HepG2 (cell line): ENCODE measurements at regions not wholly inside any gene's neighbourhood (a gene's known extent, or its start where the extent isn't known, plus 50 kb on each side); places are given as distances from the start of the nearest gene placed in this dataset.
"Not testable (repeated sequence)": the region's sequence is repeated elsewhere in the genome, so short reads cannot be mapped to it uniquely, and the experiment has no call there.

ENCODE experiments used
- ATAC-seq: fragments of 200-7000 bp; cut with Tn5 transposase; 3 replicates; pipeline ENCODE4 v1.9.1; 2020; ENCODE audit warnings: mild to moderate bottlenecking, moderate library complexity
- BruUV-seq: library from RNA; stranded (reverse); fragments of 400-500 nt; replicated peaks from 2 replicates; lab custom pipeline; 2021; lab: Mats Ljungman, UMichigan
- CTCF ChIA-PET: fragments of 300-600 bp; formaldehyde crosslinking; extraction: SDS; loops from one replicate; lab custom pipeline; 2021; ENCODE audit warnings: low total read pairs, inconsistent platforms, low intra/inter-chr PET ratio; lab: Yijun Ruan, JAX
- POLR2A ChIA-PET: fragments of 350-600 bp; sonication (Branson Sonifier 250); formaldehyde crosslinking; loops from one replicate; lab custom pipeline; 2020; ENCODE audit warnings: antibody characterized with exemption, inconsistent platforms; lab: Yijun Ruan, JAX
- DNase-seq: peaks from one replicate; pipeline ENCODE4 v3.0.0-alpha.2; 2015; ENCODE audit warnings: low spot score
- FAIRE-seq: peaks from 3 replicates; lab custom pipeline; 2011; peaks lifted over from hg19 to GRCh38; lab: Jason Lieb, UNC
- H2AFZ ChIP-seq: one replicate; pipeline ENCODE4 v1.6.1; 2011; ENCODE audit warnings: low read length, inconsistent platforms
- H3K27ac ChIP-seq: fragments of 300-600 bp; 3 replicates; pipeline ENCODE4 v1.8.0; 2011; ENCODE audit warnings: mixed run types, mild to moderate bottlenecking, mixed read lengths, low read length, inconsistent platforms; ENCODE audit not compliant: insufficient read depth; ENCODE audit errors: extremely low read length
- H3K27me3 ChIP-seq, 2 experiments: fragments of 200-600 bp in 1 of 2; 2 replicates in 1 of 2; 3 replicates in 1 of 2; pipeline versions ENCODE4 v1.6.0 to v1.8.0; 2011; ENCODE audit warnings: low read length in 2 of 2, mild to moderate bottlenecking in 2 of 2, moderate library complexity in 2 of 2, inconsistent platforms in 1 of 2; ENCODE audit not compliant: insufficient read depth in 2 of 2, control insufficient read depth in 1 of 2
- H3K36me3 ChIP-seq, 2 experiments: fragments of 200-600 bp in 1 of 2; replicated peaks in 1 of 2; 2 replicates in 1 of 2; 3 replicates in 1 of 2; pipeline versions ENCODE4 v1.5.1 to v1.8.0; 2011; ENCODE audit warnings: low read length in 2 of 2, inconsistent platforms in 1 of 2; ENCODE audit not compliant: insufficient read depth in 2 of 2, control insufficient read depth in 1 of 2
- H3K4me1 ChIP-seq: 2 replicates; pipeline ENCODE4 v1.5.1; 2012; ENCODE audit warnings: low read length, inconsistent platforms; ENCODE audit not compliant: insufficient read depth
- H3K4me2 ChIP-seq: 2 replicates; pipeline ENCODE4 v1.6.0; 2011; ENCODE audit warnings: low read depth, low read length, inconsistent platforms
- H3K4me3 ChIP-seq, 3 experiments: fragments of 200-600 bp in 1 of 3; sonication (generic), shearing (Covaris generic) in 1 of 3; replicated peaks in 1 of 3; 2 replicates each; pipeline ENCODE4 v1.5.1; 2011 to 2016; ENCODE audit warnings: low read length in 3 of 3, inconsistent platforms in 2 of 3, low read depth in 2 of 3, mild to moderate bottlenecking in 2 of 3, control low read depth in 1 of 3, mixed read lengths in 1 of 3; ENCODE audit not compliant: insufficient read depth in 1 of 3
- H3K79me2 ChIP-seq: one replicate; pipeline ENCODE4 v1.6.1; 2011; ENCODE audit warnings: low read length, inconsistent platforms; ENCODE audit not compliant: insufficient read depth
- H3K9ac ChIP-seq: 2 replicates; pipeline ENCODE4 v1.6.0; 2011; ENCODE audit warnings: mild to moderate bottlenecking, low read depth, low read length, inconsistent platforms; ENCODE audit not compliant: insufficient read depth
- H3K9me3 ChIP-seq: 2 replicates; pipeline ENCODE4 v1.5.1; 2012; ENCODE audit warnings: mild to moderate bottlenecking, low read length
- H4K20me1 ChIP-seq: 2 replicates; pipeline ENCODE4 v1.6.0; 2011; ENCODE audit warnings: inconsistent platforms, mild to moderate bottlenecking, low read length, moderate library complexity; ENCODE audit not compliant: insufficient read depth
- BRD4 ChIP-seq: sonication (generic); formaldehyde crosslinking; IDR thresholded peaks from 2 replicates; pipeline ENCODE4 v1.4.0; 2020; ENCODE audit warnings: missing genetic modification reagents
- CBX1 ChIP-seq: IDR thresholded peaks from one replicate; pipeline ENCODE4 v1.6.1; 2016; ENCODE audit warnings: antibody characterized with exemption, low read depth
- HNF1A ChIP-seq, 2 experiments: sonication (generic) in 1 of 2; formaldehyde crosslinking in 1 of 2; IDR thresholded peaks; 2 replicates each; pipeline versions ENCODE4 v1.4.0 to v1.6.1; 2016 to 2020; ENCODE audit warnings: borderline replicate concordance in 1 of 2, low read depth in 1 of 2, mild to moderate bottlenecking in 1 of 2, missing genetic modification reagents in 1 of 2
- SUZ12 ChIP-seq: fragments of 150-350 bp; IDR thresholded peaks from 2 replicates; pipeline ENCODE4 v1.6.1; 2014; ENCODE audit warnings: low read depth, low read length
- TCF12 ChIP-seq, 2 experiments: fragments of 450-650 bp in 1 of 2; sonication (generic) in 1 of 2; formaldehyde crosslinking in 1 of 2; IDR thresholded peaks; 2 replicates each; pipeline versions ENCODE4 v1.6.1 to v1.8.0; 2017 to 2022; ENCODE audit warnings: antibody characterized with exemption in 1 of 2, mild to moderate bottlenecking in 1 of 2, missing genetic modification reagents in 1 of 2, moderate library complexity in 1 of 2
- ZNF639 ChIP-seq: conservative IDR thresholded peaks from 2 replicates; pipeline ENCODE4 v1.6.1; 2018; ENCODE audit warnings: missing genetic modification reagents
- WGBS: methylation state at CpG from one replicate; pipeline ENCODE4 v1.1.6; 2017; ENCODE audit warnings: low lambda C conversion rate; 5-methylcytosine and 5-hydroxymethylcytosine counted together
- in situ Hi-C: cut with HindIII; loops from 2 replicates; pipeline ENCODE4 v1.10.0; 2017; ENCODE audit warnings: low pct_unique_long_range_greater_than_20kb; ENCODE audit not compliant: extremely low pct_ligation_motif_present
- intact Hi-C: fragments of 100-400 bp; cut with micrococcal nuclease; formaldehyde crosslinking; loops from one replicate; pipeline ENCODE4 v1.10.0; 2022; ENCODE audit not compliant: unreplicated experiment

- TF ChIP-seq HNF1A (IDR thresholded peaks at IDR 0.05; ENCODE audit: low read depth), result no peak
- no peak for TF ChIP-seq HNF1A (CRISPR knock-in tag; IDR thresholded peaks at IDR 0.05; ENCODE audit: borderline replicate concordance)
- TF ChIP-seq CBX1, result no peak
- no peak for TF ChIP-seq SUZ12
- no peak for TF ChIP-seq TCF12 (IDR thresholded peaks at IDR 0.05)
- no peak for TF ChIP-seq TCF12 (CRISPR knock-in tag; IDR thresholded peaks at IDR 0.05)
- TF ChIP-seq BRD4 (CRISPR knock-in tag), result no peak
- TF ChIP-seq ZNF639, result no peak
Observed at GRCh38 chr14:70239802-70240201, 51.1 kb upstream of the SLC8A3 start (continued).

- H3K27ac ChIP-seq, in situ Hi-C loops, H3K9ac ChIP-seq, CTCF ChIA-PET, H3K36me3 ChIP-seq, DNase-seq, H3K4me3 ChIP-seq, FAIRE-seq, H4K20me1 ChIP-seq, ATAC-seq, intact Hi-C loops, H3K27me3 ChIP-seq, H3K4me2 ChIP-seq, H3K79me2 ChIP-seq, H2AFZ ChIP-seq, H3K4me1 ChIP-seq, BruUV-seq, H3K9me3 ChIP-seq: not testable (repeated sequence)
- WGBS, result 40% methylated on average over 1 of the region's 1 CpG
- POLR2A ChIA-PET, result interaction anchor here (1.0 kb wide), 1 partner anchor 17 kb away, joined by 3 read pairs; no protein-coding TSS in a partner anchor
Observed at GRCh38 chr14:70238635-70239034, 49.9 kb upstream of the SLC8A3 start.
